Panc1 (cell line): ENCODE measurements at regions not wholly inside any gene's neighbourhood (a gene's known extent, or its start where the extent isn't known, plus 50 kb on each side); places are given as distances from the start of the nearest gene placed in this dataset.

ENCODE experiments used
- ATAC-seq: fragments of 200-7000 bp; cut with Tn5 transposase; 2 replicates; pipeline ENCODE4 v1.9.1; 2020; ENCODE audit warnings: mild to moderate bottlenecking, moderate library complexity
- BruUV-seq: library from RNA; stranded (reverse); fragments of 400-500 nt; replicated peaks from 2 replicates; lab custom pipeline; 2021; lab: Mats Ljungman, UMichigan
- CTCF ChIA-PET: fragments of 300-600 bp; sonication (Branson Sonifier 250); formaldehyde crosslinking; loops from one replicate; lab custom pipeline; 2022; ENCODE audit warnings: antibody characterized with exemption; lab: Charles Lee
- POLR2A ChIA-PET: fragments of 300-600 bp; sonication (Branson Sonifier 250); formaldehyde crosslinking; loops from one replicate; lab custom pipeline; 2022; ENCODE audit warnings: antibody characterized with exemption; lab: Charles Lee
- DNase-seq: peaks from one replicate; pipeline ENCODE4 v3.0.0-alpha.2; 2010; ENCODE audit warnings: low read depth, low spot score
- H3K27ac ChIP-seq: 2 replicates; pipeline ENCODE4 v1.5.1; 2011; ENCODE audit warnings: mild to moderate bottlenecking, low read length, inconsistent platforms
- H3K27me3 ChIP-seq: fragments of 200-500 bp; sonication (Bioruptor generic); 2 replicates; pipeline ENCODE4 v1.6.0; 2014; ENCODE audit warnings: low read length, inconsistent platforms; ENCODE audit not compliant: control insufficient read depth, insufficient read depth
- H3K36me3 ChIP-seq: fragments of 200-500 bp; sonication (Bioruptor generic); 2 replicates; pipeline ENCODE4 v1.5.1; 2014; ENCODE audit warnings: inconsistent platforms, mild to moderate bottlenecking, low read length, moderate library complexity; ENCODE audit not compliant: control insufficient read depth, insufficient read depth
- H3K4me1 ChIP-seq: 2 replicates; pipeline ENCODE4 v1.5.1; 2011; ENCODE audit warnings: inconsistent platforms, mild to moderate bottlenecking, low read length, moderate library complexity; ENCODE audit not compliant: control insufficient read depth, insufficient read depth
- H3K4me3 ChIP-seq, 2 experiments: 2 replicates each; pipeline ENCODE4 v1.5.1; 2011 to 2012; ENCODE audit warnings: low read depth in 2 of 2, low read length in 2 of 2, mild to moderate bottlenecking in 2 of 2, inconsistent platforms in 1 of 2, moderate library complexity in 1 of 2
- H3K9me3 ChIP-seq: fragments of 200-500 bp; sonication (Bioruptor generic); 2 replicates; pipeline ENCODE4 v1.5.1; 2014; ENCODE audit warnings: low read depth, mild to moderate bottlenecking, inconsistent platforms, low read length, moderate library complexity; ENCODE audit not compliant: control insufficient read depth, insufficient read depth
- POLR2AphosphoS5 ChIP-seq: IDR thresholded peaks from 2 replicates; pipeline ENCODE4 v1.6.1; 2012; ENCODE audit warnings: mild to moderate bottlenecking, low read depth, low read length, moderate library complexity
- SIN3A ChIP-seq: IDR thresholded peaks from 2 replicates; pipeline ENCODE4 v1.6.1; 2012; ENCODE audit warnings: low read depth, mild to moderate bottlenecking, low read length, moderate library complexity, borderline replicate concordance; ENCODE audit not compliant: insufficient read depth
- TCF7L2 ChIP-seq: IDR thresholded peaks from 2 replicates; pipeline ENCODE4 v1.6.1; 2011; ENCODE audit warnings: mild to moderate bottlenecking, low read depth, low read length, inconsistent platforms
- in situ Hi-C: cut with HindIII; loops from 2 replicates; pipeline ENCODE4 v1.10.0; 2016; ENCODE audit warnings: low sequenced_read_pairs, low pct_unique_long_range_greater_than_20kb
- intact Hi-C: fragments of 100-400 bp; cut with micrococcal nuclease; formaldehyde crosslinking; loops from one replicate; pipeline ENCODE4 v1.10.0; 2022; ENCODE audit not compliant: unreplicated experiment
- TF ChIP-seq, protein P1 (sequence below): fragments of 450-650 bp; IDR thresholded peaks from 2 replicates; pipeline ENCODE4 v1.5.1; 2017; ENCODE audit warnings: mild to moderate bottlenecking
- TF ChIP-seq, protein P2 (sequence below), 2 experiments: IDR thresholded peaks; 2 replicates each; pipeline ENCODE4 v1.6.1; 2011 to 2012; ENCODE audit warnings: low read depth in 2 of 2, control low read depth in 1 of 2, low read length in 1 of 2, mild to moderate bottlenecking in 1 of 2, moderate library complexity in 1 of 2; ENCODE audit not compliant: insufficient read depth in 1 of 2

DNA sequence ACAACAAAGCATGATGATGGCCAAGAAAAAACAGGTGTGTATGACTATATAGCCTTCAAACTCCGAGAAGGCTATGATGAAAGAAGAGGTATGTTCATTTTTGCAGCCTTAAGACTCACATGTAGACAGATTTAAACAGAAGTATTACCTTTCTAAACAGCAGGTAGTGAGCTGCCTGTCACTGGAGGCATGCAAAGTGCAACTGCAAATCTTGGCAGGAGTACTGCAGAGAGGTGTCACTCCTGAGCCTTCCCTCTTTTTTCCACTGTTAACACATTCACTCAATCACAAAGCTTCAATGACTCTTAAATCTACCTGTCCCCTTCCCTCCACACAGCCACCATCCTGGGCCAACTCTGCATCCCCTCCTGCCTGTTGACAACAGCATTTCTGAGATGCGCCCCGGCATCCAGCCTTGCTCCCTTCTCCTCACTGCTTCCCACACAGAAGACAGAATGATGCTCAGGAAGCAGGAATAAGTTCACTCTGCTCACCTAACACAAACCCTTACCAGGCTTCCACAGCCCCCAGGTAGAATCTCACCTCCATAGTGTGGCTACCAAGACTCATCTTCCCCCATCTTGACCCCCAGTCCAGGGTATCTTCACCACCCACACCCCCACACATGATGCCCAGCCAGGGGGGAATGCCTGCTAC is 161.9 kb upstream of the ZMIZ1 start:
- no peak for TF ChIP-seq SIN3A
- TF ChIP-seq POLR2AphosphoS5: no peak
- TF ChIP-seq, protein P1, sequence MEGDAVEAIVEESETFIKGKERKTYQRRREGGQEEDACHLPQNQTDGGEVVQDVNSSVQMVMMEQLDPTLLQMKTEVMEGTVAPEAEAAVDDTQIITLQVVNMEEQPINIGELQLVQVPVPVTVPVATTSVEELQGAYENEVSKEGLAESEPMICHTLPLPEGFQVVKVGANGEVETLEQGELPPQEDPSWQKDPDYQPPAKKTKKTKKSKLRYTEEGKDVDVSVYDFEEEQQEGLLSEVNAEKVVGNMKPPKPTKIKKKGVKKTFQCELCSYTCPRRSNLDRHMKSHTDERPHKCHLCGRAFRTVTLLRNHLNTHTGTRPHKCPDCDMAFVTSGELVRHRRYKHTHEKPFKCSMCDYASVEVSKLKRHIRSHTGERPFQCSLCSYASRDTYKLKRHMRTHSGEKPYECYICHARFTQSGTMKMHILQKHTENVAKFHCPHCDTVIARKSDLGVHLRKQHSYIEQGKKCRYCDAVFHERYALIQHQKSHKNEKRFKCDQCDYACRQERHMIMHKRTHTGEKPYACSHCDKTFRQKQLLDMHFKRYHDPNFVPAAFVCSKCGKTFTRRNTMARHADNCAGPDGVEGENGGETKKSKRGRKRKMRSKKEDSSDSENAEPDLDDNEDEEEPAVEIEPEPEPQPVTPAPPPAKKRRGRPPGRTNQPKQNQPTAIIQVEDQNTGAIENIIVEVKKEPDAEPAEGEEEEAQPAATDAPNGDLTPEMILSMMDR: no peak
- TF ChIP-seq, protein P2, sequence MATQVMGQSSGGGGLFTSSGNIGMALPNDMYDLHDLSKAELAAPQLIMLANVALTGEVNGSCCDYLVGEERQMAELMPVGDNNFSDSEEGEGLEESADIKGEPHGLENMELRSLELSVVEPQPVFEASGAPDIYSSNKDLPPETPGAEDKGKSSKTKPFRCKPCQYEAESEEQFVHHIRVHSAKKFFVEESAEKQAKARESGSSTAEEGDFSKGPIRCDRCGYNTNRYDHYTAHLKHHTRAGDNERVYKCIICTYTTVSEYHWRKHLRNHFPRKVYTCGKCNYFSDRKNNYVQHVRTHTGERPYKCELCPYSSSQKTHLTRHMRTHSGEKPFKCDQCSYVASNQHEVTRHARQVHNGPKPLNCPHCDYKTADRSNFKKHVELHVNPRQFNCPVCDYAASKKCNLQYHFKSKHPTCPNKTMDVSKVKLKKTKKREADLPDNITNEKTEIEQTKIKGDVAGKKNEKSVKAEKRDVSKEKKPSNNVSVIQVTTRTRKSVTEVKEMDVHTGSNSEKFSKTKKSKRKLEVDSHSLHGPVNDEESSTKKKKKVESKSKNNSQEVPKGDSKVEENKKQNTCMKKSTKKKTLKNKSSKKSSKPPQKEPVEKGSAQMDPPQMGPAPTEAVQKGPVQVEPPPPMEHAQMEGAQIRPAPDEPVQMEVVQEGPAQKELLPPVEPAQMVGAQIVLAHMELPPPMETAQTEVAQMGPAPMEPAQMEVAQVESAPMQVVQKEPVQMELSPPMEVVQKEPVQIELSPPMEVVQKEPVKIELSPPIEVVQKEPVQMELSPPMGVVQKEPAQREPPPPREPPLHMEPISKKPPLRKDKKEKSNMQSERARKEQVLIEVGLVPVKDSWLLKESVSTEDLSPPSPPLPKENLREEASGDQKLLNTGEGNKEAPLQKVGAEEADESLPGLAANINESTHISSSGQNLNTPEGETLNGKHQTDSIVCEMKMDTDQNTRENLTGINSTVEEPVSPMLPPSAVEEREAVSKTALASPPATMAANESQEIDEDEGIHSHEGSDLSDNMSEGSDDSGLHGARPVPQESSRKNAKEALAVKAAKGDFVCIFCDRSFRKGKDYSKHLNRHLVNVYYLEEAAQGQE (IDR thresholded peaks at IDR 0.05; ENCODE audit: insufficient read depth in 1 of 2, low read depth in 2 of 2, low read length in 1 of 2): no peak
- TF ChIP-seq TCF7L2: no peak
- in situ Hi-C loops (no loop called here), intact Hi-C loops (no loop called here)
- no peak for ATAC-seq
- Histone ChIP-seq H3K27ac (no peak overlapping the region), H3K36me3 (no peaks in the 10 kb centered on the region), H3K9me3 (no peaks in the 10 kb centered on the region), H3K27me3 (no peaks in the 10 kb centered on the region), H3K4me3 (no peak overlapping the region), H3K4me1 (no peaks in the 10 kb centered on the region)
- ChIA-PET POLR2A (interaction anchor here (0.7 to 0.8 kb wide), 2 partner anchors 48 to 62 kb away, joined by 3 read pairs; no protein-coding TSS in a partner anchor), CTCF (no interaction called here)
- no TSS peak for BruUV-seq
- DNase-seq: no peak

DNA sequence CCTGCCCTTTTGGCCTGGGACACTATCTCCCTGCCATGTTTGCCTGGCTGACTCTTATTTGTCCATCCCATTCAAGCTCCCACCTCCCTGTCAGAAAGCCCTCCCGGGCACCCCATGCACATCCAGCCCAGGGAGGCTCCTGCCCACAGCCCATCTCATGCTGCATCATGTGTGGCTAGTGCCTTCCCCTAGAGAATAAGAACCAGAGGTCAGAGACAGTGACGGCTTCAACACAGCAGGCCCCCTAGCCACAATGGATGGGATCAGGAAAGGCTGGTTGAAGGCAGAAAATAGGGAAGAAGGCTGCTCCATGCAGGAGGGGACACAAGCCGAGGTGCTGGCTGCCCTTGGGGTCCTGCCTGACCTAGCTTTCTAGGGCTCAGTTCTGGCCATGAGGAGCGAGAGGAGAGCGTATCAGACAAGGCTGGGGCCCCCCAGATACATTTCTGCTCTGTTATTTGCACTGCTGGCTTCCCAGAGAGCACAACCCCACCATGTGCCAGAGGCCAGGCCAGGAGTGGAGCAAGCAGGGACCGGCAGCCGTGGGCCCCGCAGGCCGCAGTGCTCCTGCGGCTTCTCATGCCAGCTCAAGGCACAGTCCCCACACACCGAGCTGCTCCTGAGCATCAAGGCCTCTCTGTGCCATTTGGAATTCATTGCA is 161.1 kb upstream of the ZMIZ1 start:
- no peak for DNase-seq
- no peaks in the 10 kb centered on the region for H3K36me3 ChIP-seq
- ChIA-PET CTCF (no interaction called here), POLR2A (interaction anchor here (0.8 kb wide), 1 partner anchor 48 kb away, joined by 3 read pairs; no protein-coding TSS in a partner anchor)
- intact Hi-C loops (no loop called here), in situ Hi-C loops (no loop called here)
- no peaks in the 10 kb centered on the region for H3K27me3 ChIP-seq
- no peak for ATAC-seq
- TF ChIP-seq, protein P2 (IDR thresholded peaks at IDR 0.05; ENCODE audit: insufficient read depth in 1 of 2, low read depth in 2 of 2, low read length in 1 of 2): no peak
- TF ChIP-seq POLR2AphosphoS5 (no peak), SIN3A (no peak), TCF7L2 (no peak)
- TF ChIP-seq, protein P1: no peak
- no peaks in the 10 kb centered on the region for H3K4me1 ChIP-seq
- H3K27ac ChIP-seq: no peak overlapping the region
- H3K4me3 ChIP-seq: no peak overlapping the region
- H3K9me3 ChIP-seq: no peaks in the 10 kb centered on the region
- no TSS peak for BruUV-seq
